ENCODE measurements at regions not wholly inside any gene's neighbourhood (a gene's known extent, or its start where the extent isn't known, plus 50 kb on each side); places are given as distances from the start of the nearest gene placed in this dataset.

DNA sequence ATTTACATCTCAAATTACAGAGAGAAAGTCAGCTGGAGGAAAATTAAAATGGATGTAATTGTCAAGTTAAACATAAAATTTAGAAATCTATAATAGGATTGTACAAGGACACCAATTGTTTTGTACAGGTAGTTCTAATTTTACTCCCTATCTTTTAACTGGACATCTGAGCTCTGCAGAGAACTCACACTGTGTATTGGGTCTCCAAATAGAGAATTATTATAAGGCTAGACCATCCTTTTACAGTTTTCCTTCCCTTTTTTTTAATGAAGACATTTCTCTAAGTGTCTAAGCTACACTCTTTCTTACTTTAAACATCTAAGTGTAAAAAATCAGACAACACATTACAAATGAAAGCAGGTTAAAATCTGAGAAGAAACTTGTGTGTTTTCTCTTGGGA lies 78.4 kb upstream of the GC start:
- H3K56ac ChIP-seq (ENCODE audit: insufficient read length, low read depth, low read length): no peak overlapping the region
- no peaks in the 10 kb centered on the region; the same call in 1 of the 2 replicates for H3K4me1 ChIP-seq (ENCODE audit: insufficient read depth, low read length)
- H3K4ac ChIP-seq (ENCODE audit: low read depth, low read length): no peak overlapping the region
- no peak overlapping the region for H3K4me3 Mint-ChIP-seq
- H2BK20ac ChIP-seq (ENCODE audit: low read depth, low read length, poor library complexity, severe bottlenecking): no peak overlapping the region
- no peak overlapping the region for H2AFZ ChIP-seq (ENCODE audit: low read length)
- no peak overlapping the region for H2BK12ac ChIP-seq (ENCODE audit: insufficient read length, low read depth, low read length)
- no peak overlapping the region for H3K4me2 ChIP-seq (ENCODE audit: insufficient read depth, insufficient read length, low read length)
- no peak overlapping the region for H2BK15ac ChIP-seq (ENCODE audit: low read depth, low read length)
- no peak overlapping the region for H4K91ac ChIP-seq (ENCODE audit: insufficient read length, low read depth, low read length)
- H3K27ac ChIP-seq (ENCODE audit: insufficient read length, low read depth, low read length): no peak overlapping the region
- peaks cover 49 to 73% (median 61%) of the 10 kb centered on the region in 3 experiments for H3K36me3 Mint-ChIP-seq (ENCODE audit: insufficient read depth in 1 of 3, low read depth in 3 of 3)
- no peaks in the 10 kb centered on the region for H3K27me3 ChIP-seq (ENCODE audit: insufficient read depth, low read length)
- no peak overlapping the region for H2BK120ac ChIP-seq (ENCODE audit: low read depth, low read length, poor library complexity, severe bottlenecking)
- H3K27ac Mint-ChIP-seq: no peak overlapping the region
- H3K14ac ChIP-seq (ENCODE audit: insufficient read depth, low read length): no peak overlapping the region
- H4K8ac ChIP-seq (replicated peaks; ENCODE audit: insufficient read length, low read depth, low read length): no peak overlapping the region
- no peak overlapping the region for H3K23ac ChIP-seq (ENCODE audit: insufficient read length, low read depth, low read length)
- peaks cover 43% of the 10 kb centered on the region for H3K9me3 ChIP-seq (ENCODE audit: control insufficient read depth, low read depth, low read length)
- DNase-seq: no peak
- no peaks in the 10 kb centered on the region for H3K23me2 ChIP-seq (ENCODE audit: insufficient read length, low read depth, low read length, poor library complexity, severe bottlenecking)
- H3K79me2 ChIP-seq (ENCODE audit: insufficient read depth, low read length): no peaks in the 10 kb centered on the region
- TF ChIP-seq, protein P1, sequence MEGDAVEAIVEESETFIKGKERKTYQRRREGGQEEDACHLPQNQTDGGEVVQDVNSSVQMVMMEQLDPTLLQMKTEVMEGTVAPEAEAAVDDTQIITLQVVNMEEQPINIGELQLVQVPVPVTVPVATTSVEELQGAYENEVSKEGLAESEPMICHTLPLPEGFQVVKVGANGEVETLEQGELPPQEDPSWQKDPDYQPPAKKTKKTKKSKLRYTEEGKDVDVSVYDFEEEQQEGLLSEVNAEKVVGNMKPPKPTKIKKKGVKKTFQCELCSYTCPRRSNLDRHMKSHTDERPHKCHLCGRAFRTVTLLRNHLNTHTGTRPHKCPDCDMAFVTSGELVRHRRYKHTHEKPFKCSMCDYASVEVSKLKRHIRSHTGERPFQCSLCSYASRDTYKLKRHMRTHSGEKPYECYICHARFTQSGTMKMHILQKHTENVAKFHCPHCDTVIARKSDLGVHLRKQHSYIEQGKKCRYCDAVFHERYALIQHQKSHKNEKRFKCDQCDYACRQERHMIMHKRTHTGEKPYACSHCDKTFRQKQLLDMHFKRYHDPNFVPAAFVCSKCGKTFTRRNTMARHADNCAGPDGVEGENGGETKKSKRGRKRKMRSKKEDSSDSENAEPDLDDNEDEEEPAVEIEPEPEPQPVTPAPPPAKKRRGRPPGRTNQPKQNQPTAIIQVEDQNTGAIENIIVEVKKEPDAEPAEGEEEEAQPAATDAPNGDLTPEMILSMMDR (conservative IDR thresholded peaks at IDR 0.05): no peak
- peaks cover 9 to 10% of the 10 kb centered on the region in 2 experiments for H3K4me1 Mint-ChIP-seq
- no peaks in the 10 kb centered on the region for H3K79me1 ChIP-seq (ENCODE audit: insufficient read depth, low read depth, low read length, poor library complexity, severe bottlenecking)
- no peak overlapping the region for H3K18ac ChIP-seq (ENCODE audit: insufficient read length, low read depth, low read length)
- H2AK5ac ChIP-seq (ENCODE audit: insufficient read length, low read length): no peak overlapping the region
- H3K9me3 Mint-ChIP-seq: peaks cover 71 to 72% of the 10 kb centered on the region in 2 experiments
- H3K27me3 Mint-ChIP-seq (ENCODE audit: low read depth): no peaks in the 10 kb centered on the region
- H3K9ac ChIP-seq (ENCODE audit: extremely low read depth, insufficient read length, low read length): no peak overlapping the region
- no peak overlapping the region for H4K5ac ChIP-seq (ENCODE audit: insufficient read length, low read depth, low read length)
- H4K20me1 ChIP-seq (ENCODE audit: control insufficient read depth, insufficient read depth, insufficient read length): no peaks in the 10 kb centered on the region
- H2BK5ac ChIP-seq (ENCODE audit: insufficient read length, low read length): no peak overlapping the region
- H3T11ph ChIP-seq (ENCODE audit: low read length): no peak overlapping the region
